ENCODE measurements at regions not wholly inside any gene's neighbourhood (a gene's known extent, or its start where the extent isn't known, plus 50 kb on each side); places are given as distances from the start of the nearest gene placed in this dataset.

DNA sequence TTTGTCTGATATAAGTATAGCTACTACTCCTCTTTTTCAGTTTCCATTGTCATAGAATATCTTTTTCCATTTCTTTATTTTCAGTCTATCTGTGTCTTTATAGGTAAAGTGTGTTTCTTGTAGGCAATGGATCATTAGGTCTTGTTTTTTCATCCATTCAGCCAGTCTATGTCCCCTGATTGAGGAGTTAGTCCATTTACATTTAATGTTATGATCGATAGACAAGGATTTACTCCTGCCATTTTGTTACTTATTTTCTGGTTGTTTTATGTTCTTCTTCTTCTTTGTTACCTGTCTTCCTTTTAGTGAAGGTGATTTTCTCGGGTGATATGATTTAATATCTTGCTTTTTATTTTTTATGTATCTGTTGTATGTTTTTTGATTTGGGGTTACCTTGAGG lies 169.0 kb downstream of the BARX1 start:
- Histone ChIP-seq H3K9me3 (ENCODE audit: low read depth, low read length, poor library complexity, severe bottlenecking) (no peaks in the 10 kb centered on the region), H3K27ac (ENCODE audit: low read depth, low read length, poor library complexity, severe bottlenecking) (no peak overlapping the region), H3K36me3 (ENCODE audit: insufficient read depth, low read length, poor library complexity, severe bottlenecking) (no peaks in the 10 kb centered on the region), H3K4me1 (ENCODE audit: insufficient read depth, low read length, poor library complexity, severe bottlenecking) (no peaks in the 10 kb centered on the region), H3K4me3 (ENCODE audit: low read depth, low read length, poor library complexity, severe bottlenecking) (no peak overlapping the region), H3K27me3 (replicated peaks; ENCODE audit: insufficient read depth, low read depth, low read length, poor library complexity) (peaks cover 4% of the 10 kb centered on the region)
- intact Hi-C loops (cut with micrococcal nuclease; ENCODE audit: unreplicated experiment) = no loop called here
- ChIA-PET CTCF (no interaction called here), POLR2A (ENCODE audit: low non-redundant PET) (no interaction called here)
- no peak for TF ChIP-seq EZH2 (IDR thresholded peaks at IDR 0.05; ENCODE audit: borderline replicate concordance, low read depth, low read length, poor library complexity, severe bottlenecking)
- TF ChIP-seq, protein P1, sequence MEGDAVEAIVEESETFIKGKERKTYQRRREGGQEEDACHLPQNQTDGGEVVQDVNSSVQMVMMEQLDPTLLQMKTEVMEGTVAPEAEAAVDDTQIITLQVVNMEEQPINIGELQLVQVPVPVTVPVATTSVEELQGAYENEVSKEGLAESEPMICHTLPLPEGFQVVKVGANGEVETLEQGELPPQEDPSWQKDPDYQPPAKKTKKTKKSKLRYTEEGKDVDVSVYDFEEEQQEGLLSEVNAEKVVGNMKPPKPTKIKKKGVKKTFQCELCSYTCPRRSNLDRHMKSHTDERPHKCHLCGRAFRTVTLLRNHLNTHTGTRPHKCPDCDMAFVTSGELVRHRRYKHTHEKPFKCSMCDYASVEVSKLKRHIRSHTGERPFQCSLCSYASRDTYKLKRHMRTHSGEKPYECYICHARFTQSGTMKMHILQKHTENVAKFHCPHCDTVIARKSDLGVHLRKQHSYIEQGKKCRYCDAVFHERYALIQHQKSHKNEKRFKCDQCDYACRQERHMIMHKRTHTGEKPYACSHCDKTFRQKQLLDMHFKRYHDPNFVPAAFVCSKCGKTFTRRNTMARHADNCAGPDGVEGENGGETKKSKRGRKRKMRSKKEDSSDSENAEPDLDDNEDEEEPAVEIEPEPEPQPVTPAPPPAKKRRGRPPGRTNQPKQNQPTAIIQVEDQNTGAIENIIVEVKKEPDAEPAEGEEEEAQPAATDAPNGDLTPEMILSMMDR (conservative IDR thresholded peaks at IDR 0.05; ENCODE audit: low read depth, low read length) = no peak
- no peak for DNase-seq (ENCODE audit: low spot score)
- BruUV-seq (replicated peaks) = no TSS peak

- POLR2A ChIA-PET (ENCODE audit: low non-redundant PET) = no interaction called here
- CTCF ChIA-PET = no interaction called here
- H3K9me3 ChIP-seq (ENCODE audit: low read depth, low read length, poor library complexity, severe bottlenecking) = no peaks in the 10 kb centered on the region
- intact Hi-C loops (cut with micrococcal nuclease; ENCODE audit: unreplicated experiment) = no loop called here
- H3K4me1 ChIP-seq (ENCODE audit: insufficient read depth, low read length, poor library complexity, severe bottlenecking) = no peaks in the 10 kb centered on the region
- no TSS peak for BruUV-seq (replicated peaks)
- H3K27me3 ChIP-seq (replicated peaks; ENCODE audit: insufficient read depth, low read depth, low read length, poor library complexity) = no peaks in the 10 kb centered on the region
- no peaks in the 10 kb centered on the region for H3K36me3 ChIP-seq (ENCODE audit: insufficient read depth, low read length, poor library complexity, severe bottlenecking)
- H3K4me3 ChIP-seq (ENCODE audit: low read depth, low read length, poor library complexity, severe bottlenecking) = no peak overlapping the region
- no peak for DNase-seq (ENCODE audit: low spot score)
- TF ChIP-seq, protein P1 (conservative IDR thresholded peaks at IDR 0.05; ENCODE audit: low read depth, low read length) = no peak
- TF ChIP-seq EZH2 (IDR thresholded peaks at IDR 0.05; ENCODE audit: borderline replicate concordance, low read depth, low read length, poor library complexity, severe bottlenecking) = no peak
- no peak overlapping the region for H3K27ac ChIP-seq (ENCODE audit: low read depth, low read length, poor library complexity, severe bottlenecking)
These were observed 178.3 kb downstream of the BARX1 start for GRCh38 chr9:93776873-93777272.

DNA sequence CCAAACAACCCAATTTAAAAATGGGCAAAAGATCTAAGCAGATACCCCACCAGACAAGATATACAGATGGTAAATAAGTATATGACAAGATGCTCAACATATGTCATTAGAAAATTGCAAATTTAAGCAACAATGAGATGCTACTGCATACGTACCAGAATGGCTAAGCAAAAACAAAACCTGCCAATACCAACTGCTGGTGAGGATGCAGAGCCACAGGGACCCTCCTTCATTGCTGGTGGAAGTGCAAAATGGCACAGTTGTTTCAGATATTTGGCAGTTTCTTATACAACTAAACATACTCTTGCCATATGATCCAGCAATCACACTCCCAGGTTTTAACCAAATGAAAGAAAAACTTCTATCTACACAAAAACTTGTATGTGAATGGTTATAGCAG lies 178.9 kb downstream of the BARX1 start:
- Histone ChIP-seq H3K27ac (ENCODE audit: low read depth, low read length, poor library complexity, severe bottlenecking) (no peak overlapping the region), H3K36me3 (ENCODE audit: insufficient read depth, low read length, poor library complexity, severe bottlenecking) (no peaks in the 10 kb centered on the region), H3K27me3 (replicated peaks; ENCODE audit: insufficient read depth, low read depth, low read length, poor library complexity) (no peaks in the 10 kb centered on the region), H3K4me3 (ENCODE audit: low read depth, low read length, poor library complexity, severe bottlenecking) (no peak overlapping the region), H3K9me3 (ENCODE audit: low read depth, low read length, poor library complexity, severe bottlenecking) (no peaks in the 10 kb centered on the region), H3K4me1 (ENCODE audit: insufficient read depth, low read length, poor library complexity, severe bottlenecking) (no peaks in the 10 kb centered on the region)
- no peak for DNase-seq (ENCODE audit: low spot score)
- intact Hi-C loops (cut with micrococcal nuclease; ENCODE audit: unreplicated experiment) = no loop called here
- no peak for TF ChIP-seq EZH2 (IDR thresholded peaks at IDR 0.05; ENCODE audit: borderline replicate concordance, low read depth, low read length, poor library complexity, severe bottlenecking)
- TF ChIP-seq, protein P1 (conservative IDR thresholded peaks at IDR 0.05; ENCODE audit: low read depth, low read length) = no peak
- ChIA-PET POLR2A (ENCODE audit: low non-redundant PET) (no interaction called here), CTCF (no interaction called here)
- no TSS peak for BruUV-seq (replicated peaks)

Data from A673 (cell line).